Karpas-422 (cell line): ENCODE measurements at regions not wholly inside any gene's neighbourhood (a gene's known extent, or its start where the extent isn't known, plus 50 kb on each side); places are given as distances from the start of the nearest gene placed in this dataset.

Experiments used
- DNase-seq: peaks from one replicate; pipeline ENCODE4 v3.0.0-alpha.2; 2015
- H2AFZ ChIP-seq: fragments of 200-600 bp; sonication (generic); 2 replicates; pipeline ENCODE4 v1.6.1; 2014; ENCODE audit warnings: antibody characterized with exemption, low read length, mixed read lengths
- H3K27ac ChIP-seq: fragments of 200-600 bp; sonication (generic); 2 replicates; pipeline ENCODE4 v1.5.1; 2014; ENCODE audit warnings: mild to moderate bottlenecking, low read length, moderate library complexity
- H3K27me3 ChIP-seq: fragments of 200-600 bp; sonication (generic); 2 replicates; pipeline ENCODE4 v1.6.1; 2014; ENCODE audit warnings: low read length, mixed read lengths
- H3K36me3 ChIP-seq: fragments of 200-600 bp; sonication (generic); 2 replicates; pipeline ENCODE4 v1.6.1; 2014; ENCODE audit warnings: low read length, mixed read lengths; ENCODE audit not compliant: insufficient read depth
- H3K4me1 ChIP-seq: fragments of 200-600 bp; sonication (generic); 2 replicates; pipeline ENCODE4 v1.6.1; 2014; ENCODE audit warnings: mild to moderate bottlenecking, low read length, mixed read lengths
- H3K4me2 ChIP-seq: fragments of 200-600 bp; sonication (generic); 2 replicates; pipeline ENCODE4 v1.6.1; 2014; ENCODE audit warnings: low read length, low read depth, mild to moderate bottlenecking; ENCODE audit not compliant: poor library complexity, severe bottlenecking
- H3K4me3 ChIP-seq: fragments of 200-600 bp; sonication (generic); 2 replicates; pipeline ENCODE4 v1.5.1; 2014; ENCODE audit warnings: mild to moderate bottlenecking, antibody characterized with exemption, low read length, mixed read lengths
- H3K79me2 ChIP-seq: fragments of 200-600 bp; sonication (generic); 2 replicates; pipeline ENCODE4 v1.6.1; 2014; ENCODE audit warnings: mild to moderate bottlenecking, low read length, mixed read lengths
- H3K9ac ChIP-seq: fragments of 200-600 bp; sonication (generic); 2 replicates; pipeline ENCODE4 v1.6.0; 2014; ENCODE audit warnings: low read length
- H3K9me2 ChIP-seq: fragments of 200-600 bp; sonication (generic), shearing (Covaris generic); replicated peaks from 2 replicates; pipeline ENCODE4 v1.6.0; 2014; ENCODE audit warnings: mild to moderate bottlenecking, low read length, moderate library complexity; ENCODE audit not compliant: insufficient read depth
- H3K9me3 ChIP-seq: fragments of 300-700, 200-600 bp; sonication (generic); 2 replicates; pipeline ENCODE4 v1.6.1; 2014; ENCODE audit warnings: low read length, mixed read lengths
- H4K20me1 ChIP-seq: fragments of 200-600 bp; sonication (generic); 2 replicates; pipeline ENCODE4 v1.6.1; 2014; ENCODE audit warnings: mild to moderate bottlenecking, antibody characterized with exemption, low read length, low read depth; ENCODE audit not compliant: insufficient read depth

GRCh38 chrX:121102101-121102500 lies 54.7 kb downstream of the GLUD2 start:
- DNase-seq = no peak
- no peak overlapping the region for H2AFZ ChIP-seq
- no peaks in the 10 kb centered on the region for H4K20me1 ChIP-seq
- no peak overlapping the region for H3K4me3 ChIP-seq
- H3K36me3 ChIP-seq = no peaks in the 10 kb centered on the region
- H3K27me3 ChIP-seq = no peaks in the 10 kb centered on the region
- no peak overlapping the region for H3K27ac ChIP-seq
- no peaks in the 10 kb centered on the region for H3K9me3 ChIP-seq
- no peaks in the 10 kb centered on the region for H3K9me2 ChIP-seq
- no peak overlapping the region for H3K4me2 ChIP-seq
- H3K4me1 ChIP-seq = no peaks in the 10 kb centered on the region
- H3K9ac ChIP-seq = no peak overlapping the region
- H3K79me2 ChIP-seq = no peaks in the 10 kb centered on the region

- H3K9ac ChIP-seq = no peak overlapping the region
- H3K4me1 ChIP-seq = no peaks in the 10 kb centered on the region
- no peak overlapping the region for H3K4me2 ChIP-seq
- no peaks in the 10 kb centered on the region for H3K27me3 ChIP-seq
- H3K36me3 ChIP-seq = no peaks in the 10 kb centered on the region
- no peaks in the 10 kb centered on the region for H3K79me2 ChIP-seq
- H3K9me3 ChIP-seq = no peaks in the 10 kb centered on the region
- DNase-seq = no peak
- no peak overlapping the region for H3K27ac ChIP-seq
- H2AFZ ChIP-seq = no peak overlapping the region
- no peaks in the 10 kb centered on the region for H4K20me1 ChIP-seq
- no peak overlapping the region for H3K4me3 ChIP-seq
- H3K9me2 ChIP-seq = no peaks in the 10 kb centered on the region
Measured at GRCh38 chrX:121103381-121103780, 56.0 kb downstream of the GLUD2 start.

GRCh38 chrX:121106484-121107235 lies 59.2 kb downstream of the GLUD2 start:
- Histone ChIP-seq H3K9me2 (no peaks in the 10 kb centered on the region), H3K36me3 (no peaks in the 10 kb centered on the region), H3K4me1 (no peaks in the 10 kb centered on the region), H3K4me2 (no peak overlapping the region), H3K27ac (no peak overlapping the region), H4K20me1 (no peaks in the 10 kb centered on the region), H3K9ac (no peak overlapping the region), H3K27me3 (no peaks in the 10 kb centered on the region), H2AFZ (no peak overlapping the region), H3K4me3 (no peak overlapping the region), H3K9me3 (peaks cover 8% of the 10 kb centered on the region; the same call in 1 of the 2 replicates), H3K79me2 (no peaks in the 10 kb centered on the region)
- DNase-seq = no peak

GRCh38 chrX:121109986-121110385 lies 62.6 kb downstream of the GLUD2 start:
- no peak overlapping the region for H3K27ac ChIP-seq
- no peak overlapping the region for H3K4me3 ChIP-seq
- H3K79me2 ChIP-seq = no peaks in the 10 kb centered on the region
- no peaks in the 10 kb centered on the region for H3K36me3 ChIP-seq
- no peak overlapping the region for H3K9ac ChIP-seq
- DNase-seq = no peak
- peaks cover 8% of the 10 kb centered on the region; the same call in 1 of the 2 replicates for H3K9me3 ChIP-seq
- no peak overlapping the region for H2AFZ ChIP-seq
- H3K4me1 ChIP-seq = no peaks in the 10 kb centered on the region
- H3K4me2 ChIP-seq = no peak overlapping the region
- no peaks in the 10 kb centered on the region for H4K20me1 ChIP-seq
- no peaks in the 10 kb centered on the region for H3K27me3 ChIP-seq
- H3K9me2 ChIP-seq = no peaks in the 10 kb centered on the region

GRCh38 chrX:121110536-121110935 lies 63.1 kb downstream of the GLUD2 start:
- peaks cover 8% of the 10 kb centered on the region; the same call in 1 of the 2 replicates for H3K9me3 ChIP-seq
- H4K20me1 ChIP-seq = no peaks in the 10 kb centered on the region
- DNase-seq = no peak
- H3K79me2 ChIP-seq = no peaks in the 10 kb centered on the region
- no peak overlapping the region for H3K9ac ChIP-seq
- no peak overlapping the region for H2AFZ ChIP-seq
- no peaks in the 10 kb centered on the region for H3K36me3 ChIP-seq
- no peak overlapping the region for H3K4me2 ChIP-seq
- H3K27me3 ChIP-seq = no peaks in the 10 kb centered on the region
- H3K4me3 ChIP-seq = no peak overlapping the region
- no peaks in the 10 kb centered on the region for H3K9me2 ChIP-seq
- no peak overlapping the region for H3K27ac ChIP-seq
- no peaks in the 10 kb centered on the region for H3K4me1 ChIP-seq

- H3K9me2 ChIP-seq = no peaks in the 10 kb centered on the region
- H3K4me1 ChIP-seq = no peaks in the 10 kb centered on the region
- no peak overlapping the region for H3K9ac ChIP-seq
- no peaks in the 10 kb centered on the region for H3K36me3 ChIP-seq
- peaks cover 8% of the 10 kb centered on the region; the same call in 1 of the 2 replicates for H3K9me3 ChIP-seq
- H2AFZ ChIP-seq = no peak overlapping the region
- no peak overlapping the region for H3K27ac ChIP-seq
- no peaks in the 10 kb centered on the region for H3K27me3 ChIP-seq
- H3K4me2 ChIP-seq = no peak overlapping the region
- H3K79me2 ChIP-seq = no peaks in the 10 kb centered on the region
- H3K4me3 ChIP-seq = no peak overlapping the region
- DNase-seq = no peak
- no peaks in the 10 kb centered on the region for H4K20me1 ChIP-seq
Measured at GRCh38 chrX:121114691-121115090, 67.3 kb downstream of the GLUD2 start.

- Histone ChIP-seq H4K20me1 (no peaks in the 10 kb centered on the region), H3K4me2 (no peak overlapping the region)
Measured at GRCh38 chrX:121120690-121121605, 73.5 kb downstream of the GLUD2 start.

GRCh38 chrX:121122332-121122731 lies 74.9 kb downstream of the GLUD2 start:
- no peak overlapping the region for H3K4me3 ChIP-seq
- DNase-seq = no peak
- no peaks in the 10 kb centered on the region for H3K36me3 ChIP-seq
- H2AFZ ChIP-seq = no peak overlapping the region
- no peaks in the 10 kb centered on the region for H3K27me3 ChIP-seq
- H3K9me2 ChIP-seq = no peaks in the 10 kb centered on the region
- no peaks in the 10 kb centered on the region for H3K9me3 ChIP-seq
- H3K79me2 ChIP-seq = no peaks in the 10 kb centered on the region
- no peaks in the 10 kb centered on the region for H4K20me1 ChIP-seq
- no peaks in the 10 kb centered on the region for H3K4me1 ChIP-seq
- no peak overlapping the region for H3K27ac ChIP-seq
- no peak overlapping the region for H3K4me2 ChIP-seq
- H3K9ac ChIP-seq = no peak overlapping the region

More at GRCh38 chrX:121120690-121121605, 73.5 kb downstream of the GLUD2 start:
- no peak for DNase-seq
- H3K4me3 ChIP-seq = no peak overlapping the region
- no peak overlapping the region for H2AFZ ChIP-seq
- no peaks in the 10 kb centered on the region for H3K9me2 ChIP-seq
- no peaks in the 10 kb centered on the region for H3K27me3 ChIP-seq
- no peaks in the 10 kb centered on the region for H3K9me3 ChIP-seq
- no peaks in the 10 kb centered on the region for H3K36me3 ChIP-seq
- H3K27ac ChIP-seq = no peak overlapping the region
- no peak overlapping the region for H3K9ac ChIP-seq
- no peaks in the 10 kb centered on the region for H3K79me2 ChIP-seq
- H3K4me1 ChIP-seq = no peaks in the 10 kb centered on the region
